ENCODE measurements at regions not wholly inside any gene's neighbourhood (a gene's known extent, or its start where the extent isn't known, plus 50 kb on each side); places are given as distances from the start of the nearest gene placed in this dataset.

DNA sequence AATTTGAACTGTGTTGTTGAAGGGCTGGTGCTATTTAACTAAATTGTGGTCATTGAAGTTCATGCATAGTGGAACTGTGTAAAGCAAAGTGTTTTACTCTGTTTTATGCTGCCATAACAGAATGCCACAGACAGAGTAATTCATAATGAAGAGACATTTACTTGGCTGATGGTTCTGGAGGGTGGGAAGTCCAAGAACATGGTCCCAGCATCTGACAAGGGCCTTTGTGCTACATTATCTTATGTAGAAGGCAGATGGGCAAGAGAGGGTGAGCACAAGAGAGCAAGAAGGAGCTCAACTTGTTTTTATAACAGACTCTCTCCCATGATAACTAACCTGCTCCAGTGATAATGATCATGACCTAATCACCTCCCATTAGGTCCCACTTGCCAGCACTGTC, 101.9 kb upstream of the NR3C1 start:
- in situ Hi-C loops (cut with HindIII; ENCODE audit: low sequenced_read_pairs): no loop called here
- TF ChIP-seq, protein P1, sequence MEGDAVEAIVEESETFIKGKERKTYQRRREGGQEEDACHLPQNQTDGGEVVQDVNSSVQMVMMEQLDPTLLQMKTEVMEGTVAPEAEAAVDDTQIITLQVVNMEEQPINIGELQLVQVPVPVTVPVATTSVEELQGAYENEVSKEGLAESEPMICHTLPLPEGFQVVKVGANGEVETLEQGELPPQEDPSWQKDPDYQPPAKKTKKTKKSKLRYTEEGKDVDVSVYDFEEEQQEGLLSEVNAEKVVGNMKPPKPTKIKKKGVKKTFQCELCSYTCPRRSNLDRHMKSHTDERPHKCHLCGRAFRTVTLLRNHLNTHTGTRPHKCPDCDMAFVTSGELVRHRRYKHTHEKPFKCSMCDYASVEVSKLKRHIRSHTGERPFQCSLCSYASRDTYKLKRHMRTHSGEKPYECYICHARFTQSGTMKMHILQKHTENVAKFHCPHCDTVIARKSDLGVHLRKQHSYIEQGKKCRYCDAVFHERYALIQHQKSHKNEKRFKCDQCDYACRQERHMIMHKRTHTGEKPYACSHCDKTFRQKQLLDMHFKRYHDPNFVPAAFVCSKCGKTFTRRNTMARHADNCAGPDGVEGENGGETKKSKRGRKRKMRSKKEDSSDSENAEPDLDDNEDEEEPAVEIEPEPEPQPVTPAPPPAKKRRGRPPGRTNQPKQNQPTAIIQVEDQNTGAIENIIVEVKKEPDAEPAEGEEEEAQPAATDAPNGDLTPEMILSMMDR (IDR thresholded peaks at IDR 0.05; ENCODE audit: low read depth, low read length): no peak
- no peak for DNase-seq (ENCODE audit: low read depth, low spot score)
- no peak overlapping the region for H3K4me3 ChIP-seq (ENCODE audit: low read depth, low read length)

DNA sequence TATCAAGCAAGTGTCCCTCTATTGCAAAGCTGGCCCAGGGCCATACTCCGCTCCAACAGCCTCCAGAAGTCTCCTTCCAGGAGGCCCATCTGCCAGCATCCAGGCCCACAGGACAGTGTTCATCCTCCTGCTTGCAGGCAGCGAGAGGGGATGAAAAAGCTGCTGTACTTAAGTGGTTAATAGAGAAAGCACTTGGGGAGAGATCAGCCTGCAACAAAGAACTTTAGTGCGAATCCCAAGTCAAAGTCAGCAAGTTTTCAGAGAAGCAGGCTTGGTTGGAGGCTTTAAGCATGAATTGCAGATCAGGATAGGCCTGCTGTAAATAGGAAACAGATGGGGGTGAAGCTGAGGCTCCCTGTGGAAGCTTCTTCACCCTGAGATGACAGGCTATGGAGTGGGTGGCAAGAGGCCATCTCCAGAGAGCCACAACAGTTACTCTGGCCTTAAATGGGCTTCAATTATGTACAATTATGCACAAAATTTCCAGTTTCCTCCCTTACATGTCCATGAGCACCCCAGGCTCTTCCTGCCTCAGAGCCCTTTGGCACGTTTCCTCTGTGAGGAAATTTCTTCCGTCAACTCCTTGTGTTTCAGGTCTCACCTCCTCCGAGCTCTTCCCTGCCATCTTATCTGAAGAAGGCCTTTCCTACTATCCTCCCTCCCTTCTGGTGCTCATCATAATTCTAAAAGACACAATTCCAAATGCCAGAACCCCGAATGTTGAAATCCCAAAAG, 98.0 kb upstream of the NR3C1 start:
- no peak overlapping the region for H3K4me3 ChIP-seq (ENCODE audit: low read depth, low read length)
- DNase-seq (ENCODE audit: low read depth, low spot score): no peak
- in situ Hi-C loops (cut with HindIII; ENCODE audit: low sequenced_read_pairs): no loop called here
- TF ChIP-seq, protein P1 (IDR thresholded peaks at IDR 0.05; ENCODE audit: low read depth, low read length): no peak

DNA sequence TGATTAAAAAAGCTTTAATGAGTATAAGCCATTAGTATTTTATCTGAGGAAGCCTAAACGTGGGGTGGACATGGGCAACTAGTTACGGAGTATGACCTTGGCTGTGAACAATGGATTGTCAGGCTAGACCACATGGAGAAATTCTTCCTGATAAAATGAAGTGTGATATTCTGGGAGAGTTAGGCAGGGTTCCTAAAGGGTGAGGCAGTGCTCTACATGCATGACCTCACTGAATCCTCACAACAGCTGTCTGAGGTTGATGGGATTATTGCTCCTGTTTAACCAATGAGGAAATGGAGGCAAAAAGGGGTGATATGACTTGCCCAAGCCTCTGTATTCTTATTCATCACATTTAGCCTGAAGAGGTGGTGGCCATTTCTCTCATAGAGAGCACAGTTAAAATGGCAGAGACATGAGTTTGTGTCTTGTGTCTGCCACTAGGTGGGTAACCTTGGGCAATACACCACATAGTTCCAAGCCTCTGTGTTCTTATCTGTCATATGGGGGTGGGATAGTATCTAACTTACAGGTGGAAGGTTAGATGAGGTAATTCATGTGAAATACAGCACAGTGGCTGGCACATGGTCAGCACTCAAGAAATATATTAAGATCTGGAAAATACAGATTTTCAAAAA, 96.1 kb upstream of the NR3C1 start:
- TF ChIP-seq, protein P1 (IDR thresholded peaks at IDR 0.05; ENCODE audit: low read depth, low read length): no peak
- in situ Hi-C loops (cut with HindIII; ENCODE audit: low sequenced_read_pairs): no loop called here

DNA sequence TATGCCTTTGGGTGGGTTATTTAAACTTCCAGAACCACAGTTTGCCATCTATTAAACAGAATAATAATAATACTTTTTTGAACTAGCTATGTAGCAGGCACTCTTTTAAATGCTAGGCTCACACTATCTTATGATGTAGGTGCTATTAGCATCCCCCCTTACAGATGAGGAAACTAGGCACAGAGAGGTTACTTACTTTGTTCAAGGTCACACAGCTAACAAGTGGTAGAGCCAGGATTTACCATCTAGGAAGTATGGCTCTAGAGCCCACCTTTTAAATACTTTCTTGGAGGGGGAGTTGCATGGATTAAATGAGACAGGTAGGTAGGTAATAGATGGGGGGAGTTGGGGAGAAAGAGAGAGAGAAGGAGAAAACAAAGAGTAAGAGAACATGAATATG, 95.3 kb upstream of the NR3C1 start:
- TF ChIP-seq, protein P1 (IDR thresholded peaks at IDR 0.05; ENCODE audit: low read depth, low read length): no peak
- in situ Hi-C loops (cut with HindIII; ENCODE audit: low sequenced_read_pairs): no loop called here
- no peak overlapping the region for H3K4me3 ChIP-seq (ENCODE audit: low read depth, low read length)
- no peak for DNase-seq (ENCODE audit: low read depth, low spot score)

More for the DNA sequence above, 96.1 kb upstream of the NR3C1 start:
- DNase-seq (ENCODE audit: low read depth, low spot score): no peak
- no peak overlapping the region for H3K4me3 ChIP-seq (ENCODE audit: low read depth, low read length)

DNA sequence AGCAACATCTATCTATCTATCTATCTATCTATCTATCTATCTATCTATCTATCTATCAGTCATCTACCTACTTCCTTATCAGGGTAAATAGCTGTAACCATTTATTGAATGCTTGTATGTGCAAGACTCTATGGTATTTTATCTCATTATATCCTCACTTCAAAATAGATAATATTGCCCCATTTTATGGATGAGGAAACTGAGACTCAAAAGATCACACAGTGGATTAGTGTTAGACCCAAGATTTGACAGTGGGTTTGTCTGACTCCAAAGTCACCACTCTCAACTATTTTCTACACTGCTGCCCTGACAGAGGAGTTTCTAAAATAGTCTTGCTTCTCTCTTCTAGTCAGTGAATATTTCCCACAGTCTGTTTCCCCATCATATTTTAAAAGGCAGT, 94.3 kb upstream of the NR3C1 start:
- DNase-seq (ENCODE audit: low read depth, low spot score): no peak
- no peak overlapping the region for H3K4me3 ChIP-seq (ENCODE audit: low read depth, low read length)
- TF ChIP-seq, protein P1 (IDR thresholded peaks at IDR 0.05; ENCODE audit: low read depth, low read length): no peak
- in situ Hi-C loops (cut with HindIII; ENCODE audit: low sequenced_read_pairs): no loop called here

DNA sequence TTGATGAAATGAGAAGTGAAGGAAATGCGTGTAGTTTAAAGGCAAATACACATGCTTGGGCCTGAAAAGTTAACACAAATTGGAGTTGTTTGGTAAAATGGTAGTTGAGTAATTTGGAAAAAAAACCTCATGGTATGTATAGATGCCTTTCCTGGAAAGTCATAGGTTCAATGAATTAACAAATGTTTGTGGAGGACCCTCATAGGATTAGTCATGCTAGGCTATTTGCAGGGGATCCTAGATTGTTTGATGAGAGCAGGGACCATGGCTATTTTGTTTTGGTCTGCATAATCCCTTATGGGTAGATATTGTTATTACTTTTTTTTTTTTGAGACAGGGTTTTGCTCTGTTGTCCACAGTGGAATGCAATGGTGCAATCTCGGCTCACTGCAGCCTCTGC, 93.5 kb upstream of the NR3C1 start:
- DNase-seq (ENCODE audit: low read depth, low spot score): no peak
- H3K4me3 ChIP-seq (ENCODE audit: low read depth, low read length): no peak overlapping the region
- TF ChIP-seq, protein P1 (IDR thresholded peaks at IDR 0.05; ENCODE audit: low read depth, low read length): no peak
- in situ Hi-C loops (cut with HindIII; ENCODE audit: low sequenced_read_pairs): no loop called here
